Hepatocyte (in vitro differentiated cells): ENCODE measurements at regions not wholly inside any gene's neighbourhood (a gene's known extent, or its start where the extent isn't known, plus 50 kb on each side); places are given as distances from the start of the nearest gene placed in this dataset.

Source experiments
- DNase-seq: peaks from one replicate; pipeline ENCODE4 v3.0.0-alpha.2; 2016; ENCODE audit warnings: low spot score
- H2AFZ ChIP-seq: fragments of 200-600 bp; sonication (generic); 2 replicates; pipeline ENCODE4 v1.6.0; 2016; ENCODE audit warnings: antibody characterized with exemption, mild to moderate bottlenecking
- H3K27ac ChIP-seq: fragments of 200-600 bp; sonication (generic); 2 replicates; pipeline ENCODE4 v1.5.1; 2016; ENCODE audit warnings: mild to moderate bottlenecking
- H3K27me3 ChIP-seq: fragments of 200-600 bp; sonication (generic); 2 replicates; pipeline ENCODE4 v1.6.1; 2016
- H3K36me3 ChIP-seq: fragments of 200-600 bp; sonication (generic); replicated peaks from 2 replicates; pipeline ENCODE4 v1.5.1; 2016; ENCODE audit warnings: low read depth; ENCODE audit not compliant: insufficient read depth
- H3K4me1 ChIP-seq: fragments of 200-600 bp; sonication (generic); 2 replicates; pipeline ENCODE4 v1.5.1; 2016; ENCODE audit warnings: mild to moderate bottlenecking, moderate library complexity; ENCODE audit not compliant: insufficient read depth
- H3K4me2 ChIP-seq: fragments of 200-600 bp; sonication (generic); 2 replicates; pipeline ENCODE4 v1.6.0; 2016
- H3K4me3 ChIP-seq: fragments of 200-600 bp; sonication (generic); 2 replicates; pipeline ENCODE4 v1.5.1; 2016; ENCODE audit warnings: mild to moderate bottlenecking
- H3K79me2 ChIP-seq: fragments of 200-600 bp; sonication (generic); 2 replicates; pipeline ENCODE4 v1.6.0; 2017; ENCODE audit warnings: mild to moderate bottlenecking
- H3K9me2 ChIP-seq: fragments of 200-600 bp; sonication (generic); replicated peaks from 2 replicates; pipeline ENCODE4 v1.6.0; 2017; ENCODE audit warnings: mild to moderate bottlenecking; ENCODE audit not compliant: insufficient read depth
- H3K9me3 ChIP-seq: fragments of 200-600 bp; sonication (generic); 2 replicates; pipeline ENCODE4 v1.5.1; 2016; ENCODE audit warnings: low read depth, mild to moderate bottlenecking
- H4K20me1 ChIP-seq: fragments of 200-600 bp; sonication (generic); 2 replicates; pipeline ENCODE4 v1.6.0; 2016; ENCODE audit warnings: mild to moderate bottlenecking; ENCODE audit not compliant: insufficient read depth, poor library complexity, severe bottlenecking
- EZH2 ChIP-seq: fragments of 200-600 bp; sonication (generic); IDR thresholded peaks from 2 replicates; pipeline ENCODE4 v1.6.1; 2016; ENCODE audit warnings: antibody characterized with exemption, mild to moderate bottlenecking, borderline replicate concordance
- EZH2phosphoT487 ChIP-seq: fragments of 200-600 bp; sonication (generic); IDR thresholded peaks from one replicate; pipeline ENCODE4 v1.6.1; 2018; ENCODE audit warnings: antibody characterized with exemption, mild to moderate bottlenecking, low read depth, moderate library complexity; ENCODE audit not compliant: unreplicated experiment, severe bottlenecking
- WGBS: methylation state at CpG from one replicate; pipeline ENCODE4 v1.1.6; 2016; ENCODE audit warnings: low lambda C conversion rate; ENCODE audit errors: missing lambda C conversion rate; 5-methylcytosine and 5-hydroxymethylcytosine counted together
- TF ChIP-seq, protein P1 (sequence below): fragments of 200-600 bp; sonication (generic); IDR thresholded peaks from 2 replicates; pipeline ENCODE4 v1.5.1; 2016; ENCODE audit warnings: antibody characterized with exemption, mild to moderate bottlenecking; ENCODE audit not compliant: poor library complexity

DNA sequence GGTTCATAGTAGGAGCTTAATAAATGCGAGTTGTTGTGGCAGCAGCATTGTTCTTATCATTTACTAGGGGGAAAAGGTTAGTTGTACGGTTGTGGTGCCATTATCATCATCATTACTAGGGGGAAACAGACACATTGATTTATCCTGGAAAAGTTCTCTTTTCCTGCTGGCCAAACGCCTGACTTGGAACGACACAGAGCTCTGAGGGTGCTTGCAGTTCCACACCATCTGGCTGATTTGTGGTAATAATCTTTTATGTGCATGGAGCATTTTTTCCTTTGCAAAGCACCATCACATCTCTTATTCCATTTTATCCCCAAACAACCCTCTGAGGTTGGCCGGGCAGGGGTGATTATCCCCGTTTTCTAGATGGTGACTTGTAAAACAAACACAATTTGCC is 219.4 kb downstream of the BUB3 start:
- TF ChIP-seq, protein P1, sequence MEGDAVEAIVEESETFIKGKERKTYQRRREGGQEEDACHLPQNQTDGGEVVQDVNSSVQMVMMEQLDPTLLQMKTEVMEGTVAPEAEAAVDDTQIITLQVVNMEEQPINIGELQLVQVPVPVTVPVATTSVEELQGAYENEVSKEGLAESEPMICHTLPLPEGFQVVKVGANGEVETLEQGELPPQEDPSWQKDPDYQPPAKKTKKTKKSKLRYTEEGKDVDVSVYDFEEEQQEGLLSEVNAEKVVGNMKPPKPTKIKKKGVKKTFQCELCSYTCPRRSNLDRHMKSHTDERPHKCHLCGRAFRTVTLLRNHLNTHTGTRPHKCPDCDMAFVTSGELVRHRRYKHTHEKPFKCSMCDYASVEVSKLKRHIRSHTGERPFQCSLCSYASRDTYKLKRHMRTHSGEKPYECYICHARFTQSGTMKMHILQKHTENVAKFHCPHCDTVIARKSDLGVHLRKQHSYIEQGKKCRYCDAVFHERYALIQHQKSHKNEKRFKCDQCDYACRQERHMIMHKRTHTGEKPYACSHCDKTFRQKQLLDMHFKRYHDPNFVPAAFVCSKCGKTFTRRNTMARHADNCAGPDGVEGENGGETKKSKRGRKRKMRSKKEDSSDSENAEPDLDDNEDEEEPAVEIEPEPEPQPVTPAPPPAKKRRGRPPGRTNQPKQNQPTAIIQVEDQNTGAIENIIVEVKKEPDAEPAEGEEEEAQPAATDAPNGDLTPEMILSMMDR, result no peak
- TF ChIP-seq EZH2phosphoT487, result no peak
- no peak for TF ChIP-seq EZH2
- H3K4me2 ChIP-seq, result no peak overlapping the region
- whole genome bisulfite sequencing, result 81% methylated on average over 6 of the region's 6 CpGs

DNA sequence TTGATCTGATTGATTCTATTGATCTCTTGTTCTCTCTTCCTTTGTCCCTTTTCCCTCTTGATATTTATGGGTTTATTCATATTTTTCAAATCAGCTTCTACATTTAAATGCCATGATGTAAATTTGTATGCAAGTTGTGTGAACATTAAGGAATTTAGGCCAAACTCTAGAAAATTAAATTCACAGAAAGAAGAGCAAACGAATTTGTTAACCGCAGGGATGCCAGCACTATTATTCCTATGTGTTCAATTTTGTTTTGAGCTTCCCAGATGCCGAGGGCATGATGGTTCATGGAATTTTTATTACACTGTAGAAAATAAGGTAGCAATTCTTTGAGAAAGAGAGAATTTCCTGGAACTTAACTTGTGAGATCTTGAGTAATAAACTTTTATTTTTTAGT is 220.9 kb downstream of the BUB3 start:
- no peak overlapping the region for H3K4me2 ChIP-seq
- no peak overlapping the region for H2AFZ ChIP-seq
- no peak for DNase-seq
- no peaks in the 10 kb centered on the region for H3K9me3 ChIP-seq
- H3K79me2 ChIP-seq, result no peaks in the 10 kb centered on the region
- 78% methylated on average over 3 of the region's 3 CpGs for WGBS
- no peaks in the 10 kb centered on the region for H3K27me3 ChIP-seq
- H3K4me1 ChIP-seq, result peaks cover 14% of the 10 kb centered on the region
- no peaks in the 10 kb centered on the region for H3K9me2 ChIP-seq
- H4K20me1 ChIP-seq, result no peaks in the 10 kb centered on the region
- no peak overlapping the region for H3K4me3 ChIP-seq
- H3K36me3 ChIP-seq, result no peaks in the 10 kb centered on the region
- H3K27ac ChIP-seq, result no peak overlapping the region
- no peak for TF ChIP-seq EZH2phosphoT487
- TF ChIP-seq, protein P1, result no peak
- TF ChIP-seq EZH2, result no peak

More for the DNA sequence above, 219.4 kb downstream of the BUB3 start:
- no peaks in the 10 kb centered on the region for H4K20me1 ChIP-seq
- no peak overlapping the region for H3K27ac ChIP-seq
- H3K4me3 ChIP-seq, result no peak overlapping the region
- no peak for DNase-seq
- H3K4me1 ChIP-seq, result peaks cover 14% of the 10 kb centered on the region
- no peaks in the 10 kb centered on the region for H3K36me3 ChIP-seq
- no peak overlapping the region for H2AFZ ChIP-seq
- H3K79me2 ChIP-seq, result no peaks in the 10 kb centered on the region
- H3K9me3 ChIP-seq, result no peaks in the 10 kb centered on the region
- no peaks in the 10 kb centered on the region for H3K27me3 ChIP-seq
- no peaks in the 10 kb centered on the region for H3K9me2 ChIP-seq

DNA sequence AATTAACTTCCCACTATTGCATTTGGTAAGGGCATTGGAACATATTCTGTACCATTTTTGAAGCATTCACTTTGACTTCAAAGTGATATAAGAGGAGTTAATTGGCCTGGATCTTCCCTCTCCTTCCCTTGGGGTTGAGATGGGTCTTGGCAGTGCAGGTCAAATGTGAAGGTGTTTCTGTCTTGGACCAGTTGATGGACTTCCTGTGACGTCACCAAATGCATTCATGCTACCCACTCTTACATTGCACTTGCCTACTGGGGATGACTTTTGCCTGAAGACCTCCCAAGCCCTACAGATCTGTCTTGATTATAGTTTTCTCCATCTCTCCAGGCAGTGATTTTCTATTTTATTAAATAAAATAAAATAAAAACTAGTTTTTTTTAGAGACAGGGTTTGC is 221.5 kb downstream of the BUB3 start:
- H3K4me3 ChIP-seq, result no peak overlapping the region

More for the DNA sequence above, 221.5 kb downstream of the BUB3 start:
- Histone ChIP-seq H4K20me1 (no peaks in the 10 kb centered on the region), H3K9me2 (no peaks in the 10 kb centered on the region), H3K27me3 (no peaks in the 10 kb centered on the region), H3K36me3 (no peaks in the 10 kb centered on the region), H3K9me3 (no peaks in the 10 kb centered on the region), H3K27ac (no peak overlapping the region), H3K4me1 (peaks cover 14% of the 10 kb centered on the region), H2AFZ (no peak overlapping the region), H3K4me2 (no peak overlapping the region), H3K79me2 (no peaks in the 10 kb centered on the region)
- no peak for DNase-seq
- TF ChIP-seq, protein P1, result no peak
- TF ChIP-seq EZH2phosphoT487 (no peak), EZH2 (no peak)
- WGBS, result 75% methylated on average over 1 of the region's 1 CpG
